ENCODE measurements at regions not wholly inside any gene's neighbourhood (a gene's known extent, or its start where the extent isn't known, plus 50 kb on each side); places are given as distances from the start of the nearest gene placed in this dataset.

- DNase-seq, result no peak
Observed at GRCh38 chr10:128865436-128866195, 601.4 kb upstream of the MGMT start.

- DNase-seq, result no peak
Observed at GRCh38 chr10:128866551-128866950, 600.5 kb upstream of the MGMT start.

- no peak for DNase-seq
Observed at GRCh38 chr10:128867210-128867609, 599.8 kb upstream of the MGMT start.

GRCh38 chr10:128867819-128868218 is 599.2 kb upstream of the MGMT start:
- DNase-seq, result no peak

- no peak for DNase-seq
Observed at GRCh38 chr10:128868481-128868880, 598.6 kb upstream of the MGMT start.

GRCh38 chr10:128869101-128869749 is 597.8 kb upstream of the MGMT start:
- no peak for DNase-seq

- DNase-seq, result no peak
Observed at GRCh38 chr10:128870830-128871597, 596.0 kb upstream of the MGMT start.

GRCh38 chr10:128871671-128872231 is 595.3 kb upstream of the MGMT start:
- no peak for DNase-seq

GRCh38 chr10:128873411-128874054 is 593.5 kb upstream of the MGMT start:
- no peak for DNase-seq

GRCh38 chr10:128874331-128874730 is 592.7 kb upstream of the MGMT start:
- DNase-seq, result no peak

- no peak for DNase-seq
Observed at GRCh38 chr10:128875030-128875744, 591.9 kb upstream of the MGMT start.

- no peak for DNase-seq
Observed at GRCh38 chr10:128875956-128876736, 590.9 kb upstream of the MGMT start.

- no peak for DNase-seq
Observed at GRCh38 chr10:128877141-128877540, 589.9 kb upstream of the MGMT start.

- no peak for DNase-seq
Observed at GRCh38 chr10:128877936-128878335, 589.1 kb upstream of the MGMT start.

GRCh38 chr10:128879030-128879429 is 588.0 kb upstream of the MGMT start:
- DNase-seq, result no peak

GRCh38 chr10:128879441-128880140 is 587.5 kb upstream of the MGMT start:
- no peak for DNase-seq

GRCh38 chr10:128880159-128880725 is 586.8 kb upstream of the MGMT start:
- DNase-seq, result no peak

GRCh38 chr10:128881086-128881485 is 586.0 kb upstream of the MGMT start:
- DNase-seq, result no peak

GRCh38 chr10:128883231-128884032 is 583.6 kb upstream of the MGMT start:
- no peak for DNase-seq

- DNase-seq, result no peak
Observed at GRCh38 chr10:128884033-128884425, 583.0 kb upstream of the MGMT start.
